ENCODE measurements at regions not wholly inside any gene's neighbourhood (a gene's known extent, or its start where the extent isn't known, plus 50 kb on each side); places are given as distances from the start of the nearest gene placed in this dataset.

- ATAC-seq (ENCODE audit: low FRiP score) (no peak), DNase-seq (no peak)
- Histone ChIP-seq H3K27ac (ENCODE audit: low read depth in 1 of 2, low read length in 2 of 2) (no peak overlapping the region), H3K4me3 (ENCODE audit: low read length in 2 of 2) (no peak overlapping the region), H3K27me3 (ENCODE audit: control insufficient read depth in 1 of 2, insufficient read depth in 2 of 2, low read length in 1 of 2) (no peaks in the 10 kb centered on the region), H3K4me1 (ENCODE audit: control insufficient read depth in 1 of 2, insufficient read depth in 2 of 2, low read length in 2 of 2) (peaks cover 0 to 3% of the 10 kb centered on the region in 2 donors), H3K36me3 (ENCODE audit: control insufficient read depth in 1 of 2, insufficient read depth in 2 of 2, low read length in 1 of 2) (no peaks in the 10 kb centered on the region), H3K9me3 (ENCODE audit: control insufficient read depth, low read length) (no peaks in the 10 kb centered on the region)
- intact Hi-C loops (cut with DNase I), result no loop called here
- 95 to 100% methylated on average over 1 of the region's 1 CpG for WGBS, 2 donors
Measured at GRCh38 chr17:69760562-69760961, 314.5 kb upstream of the KCNJ16 start.

GRCh38 chr17:69761011-69761410 is 314.0 kb upstream of the KCNJ16 start:
- Histone ChIP-seq H3K36me3 (ENCODE audit: control insufficient read depth in 1 of 2, insufficient read depth in 2 of 2, low read length in 1 of 2) (no peaks in the 10 kb centered on the region), H3K27ac (ENCODE audit: low read depth in 1 of 2, low read length in 2 of 2) (no peak overlapping the region), H3K4me3 (ENCODE audit: low read length in 2 of 2) (no peak overlapping the region), H3K4me1 (ENCODE audit: control insufficient read depth in 1 of 2, insufficient read depth in 2 of 2, low read length in 2 of 2) (peaks cover 0 to 3% of the 10 kb centered on the region in 2 donors), H3K27me3 (ENCODE audit: control insufficient read depth in 1 of 2, insufficient read depth in 2 of 2, low read length in 1 of 2) (no peaks in the 10 kb centered on the region), H3K9me3 (ENCODE audit: control insufficient read depth, low read length) (no peaks in the 10 kb centered on the region)
- intact Hi-C loops (cut with DNase I), result no loop called here
- ATAC-seq (ENCODE audit: low FRiP score) (no peak), DNase-seq (no peak)
- 63% methylated on average over 1 of the region's 1 CpG for WGBS, 2 donors

- H3K36me3 ChIP-seq (ENCODE audit: control insufficient read depth in 1 of 2, insufficient read depth in 2 of 2, low read length in 1 of 2), result no peaks in the 10 kb centered on the region
- WGBS, 2 donors, result 27 to 43% methylated on average over 4 of the region's 4 CpGs
- peaks cover 0 to 3% of the 10 kb centered on the region in 2 donors for H3K4me1 ChIP-seq (ENCODE audit: control insufficient read depth in 1 of 2, insufficient read depth in 2 of 2, low read length in 2 of 2)
- H3K27ac ChIP-seq (ENCODE audit: low read depth in 1 of 2, low read length in 2 of 2), result peak overlapping the region in 1 of 2 donors; percentile 51
- no peak overlapping the region for H3K4me3 ChIP-seq (ENCODE audit: low read length in 2 of 2)
- no peaks in the 10 kb centered on the region for H3K9me3 ChIP-seq (ENCODE audit: control insufficient read depth, low read length)
- no peaks in the 10 kb centered on the region for H3K27me3 ChIP-seq (ENCODE audit: control insufficient read depth in 1 of 2, insufficient read depth in 2 of 2, low read length in 1 of 2)
- intact Hi-C loops (cut with DNase I), result no loop called here
- no peak for DNase-seq
- no peak for ATAC-seq (ENCODE audit: low FRiP score)
Measured at GRCh38 chr17:69761767-69762321, 313.2 kb upstream of the KCNJ16 start.

- Histone ChIP-seq H3K9me3 (ENCODE audit: control insufficient read depth, low read length) (no peaks in the 10 kb centered on the region), H3K36me3 (ENCODE audit: control insufficient read depth in 1 of 2, insufficient read depth in 2 of 2, low read length in 1 of 2) (no peaks in the 10 kb centered on the region), H3K27me3 (ENCODE audit: control insufficient read depth in 1 of 2, insufficient read depth in 2 of 2, low read length in 1 of 2) (no peaks in the 10 kb centered on the region), H3K4me3 (ENCODE audit: low read length in 2 of 2) (no peak overlapping the region), H3K4me1 (ENCODE audit: control insufficient read depth in 1 of 2, insufficient read depth in 2 of 2, low read length in 2 of 2) (peaks cover 0 to 3% of the 10 kb centered on the region in 2 donors), H3K27ac (ENCODE audit: low read depth in 1 of 2, low read length in 2 of 2) (no peak overlapping the region)
- intact Hi-C loops (cut with DNase I), result no loop called here
- ATAC-seq (ENCODE audit: low FRiP score) (no peak), DNase-seq (no peak)
- 39 to 42% methylated on average over 1 of the region's 1 CpG for WGBS, 2 donors
Measured at GRCh38 chr17:69762359-69762758, 312.7 kb upstream of the KCNJ16 start.

- Histone ChIP-seq H3K9me3 (ENCODE audit: control insufficient read depth, low read length) (no peaks in the 10 kb centered on the region), H3K27ac (ENCODE audit: low read depth in 1 of 2, low read length in 2 of 2) (no peak overlapping the region), H3K4me3 (ENCODE audit: low read length in 2 of 2) (no peak overlapping the region), H3K27me3 (ENCODE audit: control insufficient read depth in 1 of 2, insufficient read depth in 2 of 2, low read length in 1 of 2) (no peaks in the 10 kb centered on the region), H3K36me3 (ENCODE audit: control insufficient read depth in 1 of 2, insufficient read depth in 2 of 2, low read length in 1 of 2) (no peaks in the 10 kb centered on the region), H3K4me1 (ENCODE audit: control insufficient read depth in 1 of 2, insufficient read depth in 2 of 2, low read length in 2 of 2) (peaks cover 0 to 3% of the 10 kb centered on the region in 2 donors)
- 70 to 95% methylated on average over 2 of the region's 2 CpGs for WGBS, 2 donors
- DNase-seq (no peak), ATAC-seq (ENCODE audit: low FRiP score) (no peak)
- intact Hi-C loops (cut with DNase I), result no loop called here
Measured at GRCh38 chr17:69762766-69763165, 312.3 kb upstream of the KCNJ16 start.

GRCh38 chr17:69763503-69763902 is 311.5 kb upstream of the KCNJ16 start:
- 45 to 61% methylated on average over 3 of the region's 3 CpGs for WGBS, 2 donors
- H3K36me3 ChIP-seq (ENCODE audit: control insufficient read depth in 1 of 2, insufficient read depth in 2 of 2, low read length in 1 of 2), result no peaks in the 10 kb centered on the region
- peaks cover 0 to 3% of the 10 kb centered on the region in 2 donors for H3K4me1 ChIP-seq (ENCODE audit: control insufficient read depth in 1 of 2, insufficient read depth in 2 of 2, low read length in 2 of 2)
- no peak for ATAC-seq (ENCODE audit: low FRiP score)
- H3K4me3 ChIP-seq (ENCODE audit: low read length in 2 of 2), result no peak overlapping the region
- no peak for DNase-seq
- H3K27ac ChIP-seq (ENCODE audit: low read depth in 1 of 2, low read length in 2 of 2), result no peak overlapping the region
- no peaks in the 10 kb centered on the region for H3K9me3 ChIP-seq (ENCODE audit: control insufficient read depth, low read length)
- peaks cover 0 to 3% of the 10 kb centered on the region in 2 donors for H3K27me3 ChIP-seq (ENCODE audit: control insufficient read depth in 1 of 2, insufficient read depth in 2 of 2, low read length in 1 of 2)
- intact Hi-C loops (cut with DNase I), result no loop called here

- WGBS, 2 donors, result 90% methylated on average over 1 of the region's 1 CpG
- H3K4me1 ChIP-seq (ENCODE audit: control insufficient read depth in 1 of 2, insufficient read depth in 2 of 2, low read length in 2 of 2), result peaks cover 0 to 3% of the 10 kb centered on the region in 2 donors
- no peak overlapping the region for H3K4me3 ChIP-seq (ENCODE audit: low read length in 2 of 2)
- intact Hi-C loops (cut with DNase I), result no loop called here
- DNase-seq (no peak), ATAC-seq (ENCODE audit: low FRiP score) (no peak)
- H3K9me3 ChIP-seq (ENCODE audit: control insufficient read depth, low read length), result no peaks in the 10 kb centered on the region
- H3K27me3 ChIP-seq (ENCODE audit: control insufficient read depth in 1 of 2, insufficient read depth in 2 of 2, low read length in 1 of 2), result peaks cover 0 to 3% of the 10 kb centered on the region in 2 donors
- H3K36me3 ChIP-seq (ENCODE audit: control insufficient read depth in 1 of 2, insufficient read depth in 2 of 2, low read length in 1 of 2), result no peaks in the 10 kb centered on the region
- H3K27ac ChIP-seq (ENCODE audit: low read depth in 1 of 2, low read length in 2 of 2), result no peak overlapping the region
Measured at GRCh38 chr17:69764146-69764545, 310.9 kb upstream of the KCNJ16 start.

- Histone ChIP-seq H3K9me3 (ENCODE audit: control insufficient read depth, low read length) (no peaks in the 10 kb centered on the region), H3K27ac (ENCODE audit: low read depth in 1 of 2, low read length in 2 of 2) (no peak overlapping the region), H3K4me3 (ENCODE audit: low read length in 2 of 2) (no peak overlapping the region), H3K27me3 (ENCODE audit: control insufficient read depth in 1 of 2, insufficient read depth in 2 of 2, low read length in 1 of 2) (peaks cover 0 to 3% of the 10 kb centered on the region in 2 donors), H3K36me3 (ENCODE audit: control insufficient read depth in 1 of 2, insufficient read depth in 2 of 2, low read length in 1 of 2) (no peaks in the 10 kb centered on the region), H3K4me1 (ENCODE audit: control insufficient read depth in 1 of 2, insufficient read depth in 2 of 2, low read length in 2 of 2) (peaks cover 0 to 3% of the 10 kb centered on the region in 2 donors)
- ATAC-seq (ENCODE audit: low FRiP score) (no peak), DNase-seq (no peak)
- intact Hi-C loops (cut with DNase I), result no loop called here
- 81 to 82% methylated on average over 4 of the region's 4 CpGs for WGBS, 2 donors
Measured at GRCh38 chr17:69769050-69769449, 306.0 kb upstream of the KCNJ16 start.

- Histone ChIP-seq H3K27me3 (ENCODE audit: control insufficient read depth in 1 of 2, insufficient read depth in 2 of 2, low read length in 1 of 2) (no peaks in the 10 kb centered on the region), H3K36me3 (ENCODE audit: control insufficient read depth in 1 of 2, insufficient read depth in 2 of 2, low read length in 1 of 2) (no peaks in the 10 kb centered on the region), H3K4me1 (ENCODE audit: control insufficient read depth in 1 of 2, insufficient read depth in 2 of 2, low read length in 2 of 2) (no peaks in the 10 kb centered on the region), H3K27ac (ENCODE audit: low read depth in 1 of 2, low read length in 2 of 2) (no peak overlapping the region), H3K9me3 (ENCODE audit: control insufficient read depth, low read length) (no peaks in the 10 kb centered on the region), H3K4me3 (ENCODE audit: low read length in 2 of 2) (no peak overlapping the region)
- intact Hi-C loops (cut with DNase I), result no loop called here
- ATAC-seq (ENCODE audit: low FRiP score), result no peak
- 35 to 38% methylated on average over 3 of the region's 3 CpGs for WGBS, 2 donors
- DNase-seq, result no peak
Measured at GRCh38 chr17:69773081-69773480, 301.9 kb upstream of the KCNJ16 start.

Measured in aorta (tissue), 5 donors.